Activated CD4-positive, alpha-beta T cell treated with anti-CD3 and anti-CD28 coated beads for 36 hours (primary cell): ENCODE measurements at regions not wholly inside any gene's neighbourhood (a gene's known extent, or its start where the extent isn't known, plus 50 kb on each side); places are given as distances from the start of the nearest gene placed in this dataset.
"Not testable (repeated sequence)": the region's sequence is repeated elsewhere in the genome, so short reads cannot be mapped to it uniquely, and the experiment has no call there.

Experiments
- ATAC-seq: fragments of 200-7000 bp; cut with Tn5 transposase; one replicate; pipeline ENCODE4 v1.10.0; 2021; ENCODE audit warnings: mild to moderate bottlenecking, moderate library complexity
- CTCF ChIA-PET: fragments of 350-600 bp; sonication (Branson Sonifier 250); formaldehyde crosslinking; loops from one replicate; lab custom pipeline; 2021; ENCODE audit warnings: antibody characterized with exemption; lab: Charles Lee
- POLR2A ChIA-PET: fragments of 350-600 bp; sonication (Branson Sonifier 250); formaldehyde crosslinking; loops from one replicate; lab custom pipeline; 2021; ENCODE audit warnings: antibody characterized with exemption, inconsistent platforms; lab: Charles Lee
- DNase-seq: peaks from one replicate; pipeline ENCODE4 v3.0.0-alpha.2; 2020
- H3K27ac Mint-ChIP-seq: one replicate; pipeline ENCODE4 v1.8.0; 2021; ENCODE audit warnings: mixed read lengths
- H3K27me3 Mint-ChIP-seq: one replicate; pipeline ENCODE4 v1.8.0; 2021; ENCODE audit warnings: mixed read lengths
- H3K36me3 Mint-ChIP-seq: one replicate; pipeline ENCODE4 v1.8.0; 2021; ENCODE audit warnings: low read depth, mixed read lengths
- H3K4me1 Mint-ChIP-seq: one replicate; pipeline ENCODE4 v1.8.0; 2021; ENCODE audit warnings: mixed read lengths
- H3K4me3 Mint-ChIP-seq: one replicate; pipeline ENCODE4 v1.8.0; 2021; ENCODE audit warnings: mild to moderate bottlenecking, moderate library complexity, mixed read lengths
- H3K9me3 Mint-ChIP-seq: one replicate; pipeline ENCODE4 v1.8.0; 2021; ENCODE audit warnings: low read depth, mixed read lengths
- intact Hi-C, 2 experiments: fragments of 100-400 bp; cut with DNase I in 1 of 2; cut with micrococcal nuclease in 1 of 2; formaldehyde crosslinking; loops; one replicate each; pipeline versions ENCODE4 v1.14.2 to v1.15.1; 2022 to 2024; cut with DNase I, micrococcal nuclease

GRCh38 chr7:32219831-32220230 is 149.6 kb upstream of the PDE1C start:
- H3K9me3 Mint-ChIP-seq, DNase-seq, H3K27ac Mint-ChIP-seq, POLR2A ChIA-PET, H3K36me3 Mint-ChIP-seq, H3K27me3 Mint-ChIP-seq, H3K4me1 Mint-ChIP-seq, H3K4me3 Mint-ChIP-seq, ATAC-seq, CTCF ChIA-PET: not testable (repeated sequence)
- intact Hi-C loops = loop anchor here in 1 of 2 experiments (10.0 kb wide), 2 partner anchors 55 to 85 kb away; no protein-coding TSS in a partner anchor

- ChIA-PET CTCF (no interaction called here), POLR2A (no interaction called here)
- H3K27me3 Mint-ChIP-seq = peaks cover 4% of the 10 kb centered on the region
- no peak overlapping the region for H3K27ac Mint-ChIP-seq
- DNase-seq (no peak), ATAC-seq (no peak)
- no peaks in the 10 kb centered on the region for H3K9me3 Mint-ChIP-seq
- intact Hi-C loops = loop anchor here in 1 of 2 experiments (10.0 kb wide), 2 partner anchors 55 to 85 kb away; no protein-coding TSS in a partner anchor
- no peaks in the 10 kb centered on the region for H3K36me3 Mint-ChIP-seq
- H3K4me3 Mint-ChIP-seq = no peak overlapping the region
- no peaks in the 10 kb centered on the region for H3K4me1 Mint-ChIP-seq
Observed at GRCh38 chr7:32219416-32219815, 149.2 kb upstream of the PDE1C start.

- H3K9me3 Mint-ChIP-seq = no peaks in the 10 kb centered on the region
- no peaks in the 10 kb centered on the region for H3K36me3 Mint-ChIP-seq
- no peaks in the 10 kb centered on the region for H3K4me1 Mint-ChIP-seq
- peaks cover 4% of the 10 kb centered on the region for H3K27me3 Mint-ChIP-seq
- ChIA-PET POLR2A (no interaction called here), CTCF (no interaction called here)
- DNase-seq = no peak
- intact Hi-C loops = loop anchor here in 1 of 2 experiments (10.0 kb wide), 2 partner anchors 56 to 84 kb away; no protein-coding TSS in a partner anchor
- no peak overlapping the region for H3K27ac Mint-ChIP-seq
- no peak for ATAC-seq
- no peak overlapping the region for H3K4me3 Mint-ChIP-seq
Observed at GRCh38 chr7:32218741-32219288, 148.6 kb upstream of the PDE1C start.

- Mint-ChIP-seq H3K36me3 (no peaks in the 10 kb centered on the region), H3K27ac (no peak overlapping the region), H3K4me3 (no peak overlapping the region), H3K4me1 (no peaks in the 10 kb centered on the region), H3K9me3 (no peaks in the 10 kb centered on the region), H3K27me3 (peaks cover 4% of the 10 kb centered on the region)
- POLR2A ChIA-PET = no interaction called here
- ATAC-seq (no peak), DNase-seq (no peak)
- intact Hi-C loops = loop anchor here in 1 of 2 experiments (10.0 kb wide), 2 partner anchors 57 to 83 kb away; no protein-coding TSS in a partner anchor
- CTCF ChIA-PET = no interaction called here
Observed at GRCh38 chr7:32218154-32218467, 147.9 kb upstream of the PDE1C start.

- ATAC-seq (no peak), DNase-seq (no peak)
- POLR2A ChIA-PET = interaction anchor here (0.5 kb wide), 1 partner anchor 518 kb away, joined by 8 read pairs; no protein-coding TSS in a partner anchor
- H3K27ac Mint-ChIP-seq = no peak overlapping the region
- intact Hi-C loops = loop anchor here in 1 of 2 experiments (10.0 kb wide), 2 partner anchors 57 to 83 kb away; no protein-coding TSS in a partner anchor
- CTCF ChIA-PET = no interaction called here
- H3K4me3 Mint-ChIP-seq = no peak overlapping the region
- no peaks in the 10 kb centered on the region for H3K9me3 Mint-ChIP-seq
- no peaks in the 10 kb centered on the region for H3K4me1 Mint-ChIP-seq
- no peaks in the 10 kb centered on the region for H3K36me3 Mint-ChIP-seq
- H3K27me3 Mint-ChIP-seq = peaks cover 4% of the 10 kb centered on the region
Observed at GRCh38 chr7:32217341-32218153, 147.3 kb upstream of the PDE1C start.

GRCh38 chr7:32216759-32217158 is 146.6 kb upstream of the PDE1C start:
- Mint-ChIP-seq H3K4me1 (no peaks in the 10 kb centered on the region), H3K27me3 (peaks cover 4% of the 10 kb centered on the region), H3K36me3 (no peaks in the 10 kb centered on the region), H3K27ac (no peak overlapping the region), H3K9me3 (no peaks in the 10 kb centered on the region), H3K4me3 (no peak overlapping the region)
- ATAC-seq = no peak
- ChIA-PET CTCF (no interaction called here), POLR2A (no interaction called here)
- no peak for DNase-seq
- intact Hi-C loops = loop anchor here in 1 of 2 experiments (10.0 kb wide), 2 partner anchors 58 to 82 kb away; no protein-coding TSS in a partner anchor

- no peak overlapping the region for H3K27ac Mint-ChIP-seq
- ATAC-seq = no peak
Observed at GRCh38 chr7:32215697-32216096, 145.5 kb upstream of the PDE1C start.

GRCh38 chr7:32214913-32215312 is 144.7 kb upstream of the PDE1C start:
- H3K27me3 Mint-ChIP-seq = no peaks in the 10 kb centered on the region
- no peak overlapping the region for H3K4me3 Mint-ChIP-seq
- POLR2A ChIA-PET = no interaction called here
- CTCF ChIA-PET = no interaction called here
- DNase-seq (no peak), ATAC-seq (no peak)
- H3K27ac Mint-ChIP-seq = no peak overlapping the region
- intact Hi-C loops = loop anchor here in 1 of 2 experiments (10.0 kb wide), 2 partner anchors 60 to 80 kb away; no protein-coding TSS in a partner anchor
- H3K9me3 Mint-ChIP-seq = no peaks in the 10 kb centered on the region
- H3K36me3 Mint-ChIP-seq = no peaks in the 10 kb centered on the region
- H3K4me1 Mint-ChIP-seq = no peaks in the 10 kb centered on the region

More at GRCh38 chr7:32215697-32216096, 145.5 kb upstream of the PDE1C start:
- H3K4me3 Mint-ChIP-seq = no peak overlapping the region
- ChIA-PET CTCF (no interaction called here), POLR2A (no interaction called here)
- DNase-seq = no peak
- H3K9me3 Mint-ChIP-seq = no peaks in the 10 kb centered on the region
- no peaks in the 10 kb centered on the region for H3K4me1 Mint-ChIP-seq
- H3K36me3 Mint-ChIP-seq = no peaks in the 10 kb centered on the region
- intact Hi-C loops = loop anchor here in 1 of 2 experiments (10.0 kb wide), 2 partner anchors 59 to 81 kb away; no protein-coding TSS in a partner anchor
- H3K27me3 Mint-ChIP-seq = peaks cover under 1% of the 10 kb centered on the region

- Mint-ChIP-seq H3K4me3 (no peak overlapping the region), H3K9me3 (no peaks in the 10 kb centered on the region), H3K27ac (no peak overlapping the region), H3K27me3 (peaks cover under 1% of the 10 kb centered on the region), H3K4me1 (no peaks in the 10 kb centered on the region), H3K36me3 (no peaks in the 10 kb centered on the region)
- ChIA-PET CTCF (no interaction called here), POLR2A (no interaction called here)
- DNase-seq (no peak), ATAC-seq (no peak)
- intact Hi-C loops = loop anchor here in 1 of 2 experiments (10.0 kb wide), 2 partner anchors 62 to 78 kb away; no protein-coding TSS in a partner anchor
Observed at GRCh38 chr7:32212321-32212720, 142.1 kb upstream of the PDE1C start.

- no peaks in the 10 kb centered on the region for H3K4me1 Mint-ChIP-seq
- no peaks in the 10 kb centered on the region for H3K9me3 Mint-ChIP-seq
- DNase-seq (no peak), ATAC-seq (no peak)
- no peaks in the 10 kb centered on the region for H3K36me3 Mint-ChIP-seq
- no peak overlapping the region for H3K4me3 Mint-ChIP-seq
- H3K27me3 Mint-ChIP-seq = peaks cover 3% of the 10 kb centered on the region
- POLR2A ChIA-PET = no interaction called here
- no peak overlapping the region for H3K27ac Mint-ChIP-seq
- intact Hi-C loops = loop anchor here in 1 of 2 experiments (10.0 kb wide), 1 partner anchor 422 kb away; no protein-coding TSS in a partner anchor
- CTCF ChIA-PET = interaction anchor here (0.5 kb wide), 1 partner anchor 227 kb away, joined by 5 read pairs; no protein-coding TSS in a partner anchor
Observed at GRCh38 chr7:32206987-32207386, 136.8 kb upstream of the PDE1C start.

GRCh38 chr7:32206488-32206887 is 136.3 kb upstream of the PDE1C start:
- DNase-seq = no peak
- ChIA-PET POLR2A (no interaction called here), CTCF (no interaction called here)
- Mint-ChIP-seq H3K27ac (no peak overlapping the region), H3K27me3 (peaks cover 3% of the 10 kb centered on the region), H3K4me3 (no peak overlapping the region), H3K4me1 (no peaks in the 10 kb centered on the region), H3K36me3 (no peaks in the 10 kb centered on the region), H3K9me3 (no peaks in the 10 kb centered on the region)
- no peak for ATAC-seq
- intact Hi-C loops = loop anchor here in 1 of 2 experiments (10.0 kb wide), 1 partner anchor 422 kb away; no protein-coding TSS in a partner anchor
